ENCODE measurements at regions not wholly inside any gene's neighbourhood (a gene's known extent, or its start where the extent isn't known, plus 50 kb on each side); places are given as distances from the start of the nearest gene placed in this dataset.

DNA sequence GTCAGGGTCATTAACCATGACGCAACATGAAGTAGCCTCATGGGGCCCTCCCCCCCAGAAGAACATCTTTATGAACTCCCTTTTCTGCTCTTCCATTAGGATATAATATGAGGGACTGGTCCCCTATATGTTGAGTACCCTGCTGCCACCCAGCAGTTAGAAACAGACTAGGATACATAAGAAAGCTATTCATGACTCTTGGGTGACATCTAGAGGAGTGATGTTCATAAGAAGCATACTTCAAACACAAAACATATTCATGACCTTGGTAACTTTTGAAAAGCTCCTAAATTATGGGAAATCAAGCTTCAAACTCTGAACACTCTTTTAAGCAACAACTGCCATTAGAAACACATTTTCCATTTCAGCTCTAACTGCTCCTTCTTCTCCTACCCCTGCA is 155.2 kb upstream of the SPIN4 start:
- H3K4me3 ChIP-seq (replicated peaks in 1 of 3): no peak overlapping the region
- 100% methylated on average over 1 of the region's 1 CpG for WGBS, 2 donors
- no peak for DNase-seq
- no peak overlapping the region for H3K27ac ChIP-seq
- no peaks in the 10 kb centered on the region for H3K9me3 ChIP-seq
- H3K27me3 ChIP-seq: no peaks in the 10 kb centered on the region
- intact Hi-C loops (cut with DNase I): no loop called here
- TF ChIP-seq, protein P1, sequence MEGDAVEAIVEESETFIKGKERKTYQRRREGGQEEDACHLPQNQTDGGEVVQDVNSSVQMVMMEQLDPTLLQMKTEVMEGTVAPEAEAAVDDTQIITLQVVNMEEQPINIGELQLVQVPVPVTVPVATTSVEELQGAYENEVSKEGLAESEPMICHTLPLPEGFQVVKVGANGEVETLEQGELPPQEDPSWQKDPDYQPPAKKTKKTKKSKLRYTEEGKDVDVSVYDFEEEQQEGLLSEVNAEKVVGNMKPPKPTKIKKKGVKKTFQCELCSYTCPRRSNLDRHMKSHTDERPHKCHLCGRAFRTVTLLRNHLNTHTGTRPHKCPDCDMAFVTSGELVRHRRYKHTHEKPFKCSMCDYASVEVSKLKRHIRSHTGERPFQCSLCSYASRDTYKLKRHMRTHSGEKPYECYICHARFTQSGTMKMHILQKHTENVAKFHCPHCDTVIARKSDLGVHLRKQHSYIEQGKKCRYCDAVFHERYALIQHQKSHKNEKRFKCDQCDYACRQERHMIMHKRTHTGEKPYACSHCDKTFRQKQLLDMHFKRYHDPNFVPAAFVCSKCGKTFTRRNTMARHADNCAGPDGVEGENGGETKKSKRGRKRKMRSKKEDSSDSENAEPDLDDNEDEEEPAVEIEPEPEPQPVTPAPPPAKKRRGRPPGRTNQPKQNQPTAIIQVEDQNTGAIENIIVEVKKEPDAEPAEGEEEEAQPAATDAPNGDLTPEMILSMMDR (IDR thresholded peaks at IDR 0.05): peak in 3 of 6 experiments; percentile 16 to 23 (median 22)
- TF ChIP-seq POLR2A (IDR thresholded peaks at IDR 0.05): no peak
- H3K36me3 ChIP-seq: no peaks in the 10 kb centered on the region
- H3K4me1 ChIP-seq: no peaks in the 10 kb centered on the region

DNA sequence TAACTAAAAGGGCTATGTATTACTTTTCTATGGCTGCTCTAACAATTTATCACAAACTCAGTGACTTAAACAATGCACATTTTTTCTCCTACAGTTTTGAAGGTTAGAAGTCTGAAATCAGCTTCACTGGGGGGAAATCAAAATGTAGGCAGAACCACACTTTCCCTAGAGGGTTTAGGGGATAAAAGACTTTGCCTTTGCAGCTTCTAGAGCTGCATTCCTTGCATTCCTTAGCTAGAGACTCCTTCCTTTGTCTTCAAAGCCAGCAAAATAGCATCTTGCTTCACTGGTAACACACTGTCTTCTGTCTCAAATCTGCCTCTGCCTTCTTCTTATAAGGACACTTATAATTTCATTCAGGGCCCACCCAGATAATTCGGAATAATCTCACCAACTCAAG is 152.4 kb upstream of the SPIN4 start:
- Histone ChIP-seq H3K9me3 (no peaks in the 10 kb centered on the region), H3K27me3 (no peaks in the 10 kb centered on the region), H3K4me3 (replicated peaks in 1 of 3) (no peak overlapping the region), H3K36me3 (no peaks in the 10 kb centered on the region), H3K27ac (no peak overlapping the region), H3K4me1 (no peaks in the 10 kb centered on the region)
- DNase-seq: no peak
- intact Hi-C loops (cut with DNase I): no loop called here
- no peak for TF ChIP-seq POLR2A (IDR thresholded peaks at IDR 0.05)
- TF ChIP-seq, protein P1 (IDR thresholded peaks at IDR 0.05): no peak
- 24 to 56% methylated on average over 1 of the region's 1 CpG for WGBS, 2 donors

DNA sequence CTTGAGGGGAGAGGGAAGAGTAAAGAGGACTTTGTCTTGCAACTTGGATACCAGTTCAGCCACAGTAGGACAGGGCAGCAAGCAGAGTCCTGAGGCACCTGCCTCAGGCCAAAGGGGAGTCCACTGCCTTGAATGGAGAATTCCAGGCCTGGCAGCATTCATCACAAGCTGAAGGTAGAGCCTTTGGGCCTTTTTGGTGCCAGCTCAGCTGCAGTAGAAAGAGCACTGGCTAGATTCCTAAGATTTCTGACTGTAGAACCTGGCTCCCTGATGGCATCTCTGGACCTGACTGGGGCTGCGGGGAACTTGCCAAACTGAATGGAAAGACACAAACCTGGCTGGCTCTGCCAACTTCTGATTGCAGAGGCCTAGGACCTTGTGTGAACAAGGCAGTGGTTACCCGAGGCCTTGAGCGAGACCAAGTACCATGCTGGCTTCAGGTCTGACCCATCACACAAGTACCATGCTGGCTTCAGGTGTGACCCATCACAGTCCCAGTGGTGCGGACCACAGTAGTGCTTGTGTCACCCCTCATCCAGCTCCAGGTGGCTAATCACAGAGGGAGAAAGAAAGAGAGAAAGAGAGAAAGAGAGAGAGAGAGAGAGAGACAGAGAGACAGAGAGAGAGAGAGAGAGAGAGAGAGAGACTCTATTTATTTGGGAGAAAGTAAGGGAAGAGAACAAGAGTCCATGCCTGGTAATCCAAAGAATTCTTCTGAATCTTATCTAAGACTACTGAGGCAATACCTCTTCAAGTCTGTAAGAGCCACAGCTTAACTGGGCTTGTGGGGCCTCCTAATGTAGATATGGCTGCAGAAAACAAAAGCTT is 137.6 kb upstream of the SPIN4 start:
- intact Hi-C loops (cut with DNase I): no loop called here
- Histone ChIP-seq H3K27me3 (no peaks in the 10 kb centered on the region), H3K4me3 (replicated peaks in 1 of 3) (no peak overlapping the region), H3K9me3 (no peaks in the 10 kb centered on the region), H3K27ac (no peak overlapping the region), H3K4me1 (no peaks in the 10 kb centered on the region), H3K36me3 (no peaks in the 10 kb centered on the region)
- peak in 1 of 2 donors; percentile 1 for DNase-seq
- 91 to 98% methylated on average over 3 of the region's 4 CpGs for WGBS, 2 donors
- TF ChIP-seq, protein P1 (IDR thresholded peaks at IDR 0.05): no peak
- no peak for TF ChIP-seq POLR2A (IDR thresholded peaks at IDR 0.05)

DNA sequence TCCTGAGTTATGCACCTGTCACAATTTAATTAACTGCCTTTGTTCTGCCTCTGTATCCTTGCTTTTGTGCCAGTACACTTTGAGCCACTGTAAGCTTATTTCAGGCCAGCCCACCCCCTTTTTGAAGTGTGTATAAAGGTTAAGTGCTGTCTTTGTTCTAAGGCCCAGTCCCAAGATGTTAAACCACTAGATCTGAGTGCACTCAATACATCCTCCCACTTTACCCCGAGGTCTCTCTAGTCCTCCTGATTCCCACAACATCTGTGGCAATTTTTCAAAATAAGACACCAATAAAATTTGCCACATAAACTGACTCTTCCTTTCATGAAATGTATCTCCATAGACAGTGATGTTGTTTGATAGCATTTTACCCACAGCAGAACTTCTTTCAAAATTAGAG is 124.1 kb upstream of the SPIN4 start:
- intact Hi-C loops (cut with DNase I): no loop called here
- WGBS, 2 donors: 94 to 100% methylated on average over 1 of the region's 1 CpG
- no peaks in the 10 kb centered on the region for H3K9me3 ChIP-seq

DNA sequence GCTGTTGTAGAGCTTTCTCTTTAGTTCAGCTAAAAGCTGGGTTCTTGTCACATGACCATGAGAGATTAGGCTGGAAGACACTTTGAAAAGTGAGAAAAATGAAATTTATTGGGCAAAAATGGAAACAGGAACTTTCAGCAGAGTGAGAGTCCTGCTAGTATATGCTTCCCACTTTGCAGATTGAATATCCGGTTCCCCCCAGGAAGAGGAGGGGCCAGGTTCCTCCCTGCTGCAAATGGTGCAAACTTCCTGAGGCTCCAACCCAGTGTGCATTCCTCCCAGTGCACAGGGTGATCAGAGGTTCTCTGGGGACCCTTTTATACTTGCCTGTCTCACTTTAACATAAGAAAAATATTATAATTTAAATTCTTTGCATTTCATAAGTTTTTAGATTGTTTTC is 119.9 kb upstream of the SPIN4 start:
- no peak for TF ChIP-seq POLR2A (IDR thresholded peaks at IDR 0.05)
- TF ChIP-seq, protein P1 (IDR thresholded peaks at IDR 0.05): no peak
- DNase-seq: no peak
- intact Hi-C loops (cut with DNase I): no loop called here
- WGBS, 2 donors: 94 to 100% methylated on average over 1 of the region's 1 CpG
- Histone ChIP-seq H3K27ac (no peak overlapping the region), H3K27me3 (no peaks in the 10 kb centered on the region), H3K9me3 (no peaks in the 10 kb centered on the region), H3K36me3 (no peaks in the 10 kb centered on the region), H3K4me1 (no peaks in the 10 kb centered on the region), H3K4me3 (replicated peaks in 1 of 3) (no peak overlapping the region)

More for the DNA sequence above, 124.1 kb upstream of the SPIN4 start:
- no peaks in the 10 kb centered on the region for H3K36me3 ChIP-seq
- H3K27ac ChIP-seq: no peak overlapping the region
- H3K4me3 ChIP-seq (replicated peaks in 1 of 3): no peak overlapping the region
- no peak for DNase-seq
- no peaks in the 10 kb centered on the region for H3K4me1 ChIP-seq
- TF ChIP-seq, protein P1 (IDR thresholded peaks at IDR 0.05): no peak
- no peak for TF ChIP-seq POLR2A (IDR thresholded peaks at IDR 0.05)
- no peaks in the 10 kb centered on the region for H3K27me3 ChIP-seq

Data from thyroid gland (tissue), 4 donors.